Psoas muscle (tissue), 7 donors: ENCODE measurements at regions not wholly inside any gene's neighbourhood (a gene's known extent, or its start where the extent isn't known, plus 50 kb on each side); places are given as distances from the start of the nearest gene placed in this dataset.

ENCODE experiments used
- ATAC-seq, 4 donors: fragments of 200-7000 bp; cut with Tn5 transposase; one replicate each; pipeline ENCODE4 v1.9.1; 2020; ENCODE audit warnings: moderate library complexity in 3 of 4, mild to moderate bottlenecking in 2 of 4
- DNase-seq, 2 donors: peaks; one replicate each; pipeline ENCODE4 v3.0.0-alpha.2; 2020
- H3K27ac ChIP-seq: fragments of 200-600 bp; one replicate; pipeline ENCODE4 v1.8.0; 2022
- H3K27me3 ChIP-seq, 3 donors: fragments of 200-600 bp in 1 of 3; one replicate each; pipeline versions ENCODE4 v1.6.1 to v1.8.0; 2013 to 2022; ENCODE audit warnings: low read length in 2 of 3, mild to moderate bottlenecking in 2 of 3, moderate library complexity in 1 of 3; ENCODE audit not compliant: insufficient read depth in 3 of 3
- H3K36me3 ChIP-seq, 2 donors: fragments of 200-600 bp in 1 of 2; one replicate each; pipeline versions ENCODE4 v1.6.1 to v1.8.0; 2013 to 2022; ENCODE audit warnings: low read depth in 1 of 2, mild to moderate bottlenecking in 1 of 2, moderate library complexity in 1 of 2; ENCODE audit not compliant: insufficient read depth in 1 of 2
- H3K4me1 ChIP-seq: fragments of 200-600 bp; one replicate; pipeline ENCODE4 v1.8.0; 2022
- H3K4me3 ChIP-seq: fragments of 200-600 bp; one replicate; pipeline ENCODE4 v1.8.0; 2022; ENCODE audit warnings: mild to moderate bottlenecking
- H3K9me3 ChIP-seq: fragments of 200-600 bp; one replicate; pipeline ENCODE4 v1.8.0; 2022
- CTCF ChIP-seq: fragments of 200-600 bp; IDR thresholded peaks from one replicate; pipeline ENCODE4 v1.8.0; 2022; ENCODE audit warnings: antibody characterized with exemption
- WGBS, 3 donors: extraction: QIAGEN DNeasy Blood & Tissue Kit; methylation state at CpG; one replicate each; pipeline versions ENCODE4 v1.1.6 to v1.1.7; 2013; 5-methylcytosine and 5-hydroxymethylcytosine counted together
- intact Hi-C, 2 donors: fragments of 100-400 bp; cut with DNase I; formaldehyde crosslinking; loops; one replicate each; pipeline versions ENCODE4 v1.11.0 to v1.14.2; 2022
- donor health status: healthy with polysubstance abuse.
- donor health status: DM: no; HTN: no; CAD: no; lungs with moderate emphysema.
- donor health status: Bipolar disorder and iron deficiency.
- donor health status: healthy.
- donor health status: DM: yes; HTN: yes; CAD: no.
- donor health status: DM: no; HTN: no; CAD: no.
- donor health status: DM: yes; HTN: yes; CAD: no.

- H3K4me1 ChIP-seq = no peaks in the 10 kb centered on the region
- no peak for TF ChIP-seq CTCF
- H3K36me3 ChIP-seq = no peaks in the 10 kb centered on the region
- ATAC-seq (no peak), DNase-seq (no peak)
- no peaks in the 10 kb centered on the region for H3K27me3 ChIP-seq
- no peak overlapping the region for H3K4me3 ChIP-seq
- no peak overlapping the region for H3K27ac ChIP-seq
- intact Hi-C loops = no loop called here
- peaks cover 4% of the 10 kb centered on the region for H3K9me3 ChIP-seq
- 75 to 82% (median 81%) methylated on average over 1 of the region's 1 CpG for WGBS, 3 donors
Observed at GRCh38 chr4:96983830-96984229, 1143.9 kb downstream of the PDHA2 start.

GRCh38 chr4:96986816-96987215 lies 1146.9 kb downstream of the PDHA2 start:
- H3K4me3 ChIP-seq = no peak overlapping the region
- no peak for ATAC-seq
- intact Hi-C loops = no loop called here
- H3K36me3 ChIP-seq = no peaks in the 10 kb centered on the region
- H3K9me3 ChIP-seq = no peaks in the 10 kb centered on the region
- no peak for DNase-seq
- no peak overlapping the region for H3K27ac ChIP-seq
- 59 to 68% (median 63%) methylated on average over 1 of the region's 1 CpG for WGBS, 3 donors
- no peak for TF ChIP-seq CTCF
- H3K27me3 ChIP-seq = no peaks in the 10 kb centered on the region
- H3K4me1 ChIP-seq = no peaks in the 10 kb centered on the region

- no peaks in the 10 kb centered on the region for H3K27me3 ChIP-seq
- no peak for ATAC-seq
- no peak for TF ChIP-seq CTCF
- intact Hi-C loops = no loop called here
- 86 to 96% (median 89%) methylated on average over 1 of the region's 1 CpG for WGBS, 3 donors
- H3K36me3 ChIP-seq = no peaks in the 10 kb centered on the region
- H3K9me3 ChIP-seq = no peaks in the 10 kb centered on the region
- DNase-seq = no peak
- H3K4me3 ChIP-seq = no peak overlapping the region
- no peaks in the 10 kb centered on the region for H3K4me1 ChIP-seq
- H3K27ac ChIP-seq = no peak overlapping the region
Observed at GRCh38 chr4:96991083-96991482, 1151.2 kb downstream of the PDHA2 start.

DNA sequence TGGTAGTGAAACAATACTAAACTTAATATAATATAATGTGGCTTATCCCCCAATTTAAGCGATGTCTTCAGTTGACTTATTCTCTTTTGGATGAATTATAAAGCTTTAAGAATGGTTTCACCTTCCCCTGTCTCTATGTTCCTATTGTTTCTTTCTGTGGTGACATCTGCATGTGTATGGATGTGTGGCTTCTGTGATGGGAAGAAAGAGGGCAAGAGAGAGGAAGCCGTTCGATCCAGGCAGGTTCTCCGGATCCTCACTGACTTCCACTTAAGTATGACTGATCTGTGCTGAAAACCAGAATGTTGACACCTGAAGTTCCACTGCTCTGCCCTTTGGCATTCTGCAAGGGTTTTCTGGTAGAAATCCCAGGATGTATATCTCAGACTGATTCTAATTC lies 1150.8 kb downstream of the STPG2 start:
- DNase-seq (no peak), ATAC-seq (no peak)
- H3K27ac ChIP-seq = no peak overlapping the region
- no peaks in the 10 kb centered on the region for H3K4me1 ChIP-seq
- intact Hi-C loops = no loop called here
- H3K36me3 ChIP-seq = no peaks in the 10 kb centered on the region
- TF ChIP-seq CTCF = no peak
- WGBS, 3 donors = 80 to 83% (median 83%) methylated on average over 4 of the region's 4 CpGs
- H3K4me3 ChIP-seq = no peak overlapping the region
- no peaks in the 10 kb centered on the region for H3K27me3 ChIP-seq
- H3K9me3 ChIP-seq = no peaks in the 10 kb centered on the region

DNA sequence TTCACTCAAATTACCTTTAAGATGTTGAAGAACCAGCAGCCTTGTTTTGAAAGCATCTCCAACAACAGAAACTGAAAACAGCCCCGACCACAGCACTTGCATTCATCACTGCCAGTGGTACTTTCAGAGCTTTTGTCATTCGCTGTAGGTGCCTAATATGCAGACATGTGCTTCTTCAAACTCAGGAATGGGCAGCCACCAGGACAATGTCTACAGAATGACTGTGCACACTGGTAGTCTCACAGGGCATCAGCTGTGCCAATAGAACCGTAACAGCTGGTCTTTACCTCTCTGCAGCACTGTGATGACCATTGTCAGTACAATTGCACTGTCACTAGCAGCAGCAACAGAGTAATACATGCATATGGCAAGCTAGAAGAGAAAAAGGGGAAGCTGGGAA lies 1149.7 kb downstream of the STPG2 start:
- DNase-seq (no peak), ATAC-seq (no peak)
- 55 to 63% (median 60%) methylated on average over 3 of the region's 3 CpGs for WGBS, 3 donors
- Histone ChIP-seq H3K27ac (no peak overlapping the region), H3K27me3 (no peaks in the 10 kb centered on the region), H3K4me3 (no peak overlapping the region), H3K4me1 (no peaks in the 10 kb centered on the region), H3K9me3 (no peaks in the 10 kb centered on the region), H3K36me3 (no peaks in the 10 kb centered on the region)
- TF ChIP-seq CTCF = no peak
- intact Hi-C loops = no loop called here
